ENCODE measurements at regions not wholly inside any gene's neighbourhood (a gene's known extent, or its start where the extent isn't known, plus 50 kb on each side); places are given as distances from the start of the nearest gene placed in this dataset.

- H3K9me2 ChIP-seq (replicated peaks; ENCODE audit: low read length) = no peaks in the 10 kb centered on the region
- H3K27me3 ChIP-seq (ENCODE audit: low read length) = no peaks in the 10 kb centered on the region
- no peak overlapping the region for H3K4me2 ChIP-seq (ENCODE audit: low read length)
- H2AFZ ChIP-seq (ENCODE audit: low read length) = no peak overlapping the region
- ATAC-seq (no peak), DNase-seq (no peak)
- no peak overlapping the region for H3K4me3 ChIP-seq (ENCODE audit: low read length)
- H3K36me3 ChIP-seq (ENCODE audit: low read depth, low read length) = no peaks in the 10 kb centered on the region
- H4K20me1 ChIP-seq (ENCODE audit: low read length) = no peaks in the 10 kb centered on the region
- BruUV-seq (replicated peaks) = no TSS peak
- TF ChIP-seq EZH2 (IDR thresholded peaks at IDR 0.05; ENCODE audit: low read length, unreplicated experiment) = no peak
- TF ChIP-seq CTCF (conservative IDR thresholded peaks at IDR 0.05; ENCODE audit: low read depth, low read length) = no peak
- no peak for TF ChIP-seq EZH2phosphoT487 (IDR thresholded peaks at IDR 0.05; ENCODE audit: borderline replicate concordance, low read length)
- intact Hi-C loops (cut with micrococcal nuclease) = no loop called here
- H3F3A ChIP-seq (ENCODE audit: low read length, unreplicated experiment) = no peaks in the 10 kb centered on the region
- H3K4me1 ChIP-seq (ENCODE audit: insufficient read depth, low read length) = no peaks in the 10 kb centered on the region
- CTCF ChIA-PET = no interaction called here
- H3K79me2 ChIP-seq (ENCODE audit: low read length) = no peaks in the 10 kb centered on the region
- no peak overlapping the region for H3K27ac ChIP-seq (ENCODE audit: low read length)
- no peak overlapping the region for H3K9ac ChIP-seq (ENCODE audit: low read length)
- no peaks in the 10 kb centered on the region for H3K9me3 ChIP-seq (ENCODE audit: low read length)
- POLR2A ChIA-PET (ENCODE audit: unreplicated experiment) = no interaction called here
Measured at GRCh38 chr1:113314600-113314999, 75.7 kb upstream of the MAGI3 start.

- H3K4me2 ChIP-seq (ENCODE audit: low read length) = peak overlapping the region; percentile 60
- ATAC-seq = peak; percentile 88
- CTCF ChIA-PET = no interaction called here
Measured at GRCh38 chr1:113320272-113320671, 70.0 kb upstream of the MAGI3 start.

More at GRCh38 chr1:113320272-113320671, 70.0 kb upstream of the MAGI3 start:
- no peak overlapping the region for H3K27ac ChIP-seq (ENCODE audit: low read length)
- H3K4me3 ChIP-seq (ENCODE audit: low read length) = no peak overlapping the region
- no peaks in the 10 kb centered on the region for H3K79me2 ChIP-seq (ENCODE audit: low read length)
- H3K4me1 ChIP-seq (ENCODE audit: insufficient read depth, low read length) = peaks cover 42% of the 10 kb centered on the region
- H3F3A ChIP-seq (ENCODE audit: low read length, unreplicated experiment) = no peaks in the 10 kb centered on the region
- intact Hi-C loops (cut with micrococcal nuclease) = loop anchor here (2.0 to 10.0 kb wide), 3 partner anchors 71 to 355 kb away; partner anchors contain the start of gene MAGI3
- H3K9me3 ChIP-seq (ENCODE audit: low read length) = no peaks in the 10 kb centered on the region
- H4K20me1 ChIP-seq (ENCODE audit: low read length) = no peaks in the 10 kb centered on the region
- no peak overlapping the region for H3K9ac ChIP-seq (ENCODE audit: low read length)
- no peaks in the 10 kb centered on the region for H3K27me3 ChIP-seq (ENCODE audit: low read length)
- H3K36me3 ChIP-seq (ENCODE audit: low read depth, low read length) = no peaks in the 10 kb centered on the region
- BruUV-seq (replicated peaks) = no TSS peak
- no peak overlapping the region for H2AFZ ChIP-seq (ENCODE audit: low read length)
- TF ChIP-seq EZH2phosphoT487 (IDR thresholded peaks at IDR 0.05; ENCODE audit: borderline replicate concordance, low read length) = no peak
- TF ChIP-seq EZH2 (IDR thresholded peaks at IDR 0.05; ENCODE audit: low read length, unreplicated experiment) = no peak
- TF ChIP-seq CTCF (conservative IDR thresholded peaks at IDR 0.05; ENCODE audit: low read depth, low read length) = no peak
- POLR2A ChIA-PET (ENCODE audit: unreplicated experiment) = interaction anchor here (0.5 to 0.6 kb wide), 2 partner anchors 14 to 59 kb away, joined by 8 to 9 read pairs; no protein-coding TSS in a partner anchor
- no peaks in the 10 kb centered on the region for H3K9me2 ChIP-seq (replicated peaks; ENCODE audit: low read length)
- peak; percentile 76 for DNase-seq

Measured in PC-3 (cell line).